Mesothelial cell of epicardium (in vitro differentiated cells): ENCODE measurements at regions not wholly inside any gene's neighbourhood (a gene's known extent, or its start where the extent isn't known, plus 50 kb on each side); places are given as distances from the start of the nearest gene placed in this dataset.

Source experiments
- DNase-seq, 2 experiments: peaks; one replicate each; pipeline ENCODE4 v3.0.0; 2021; ENCODE audit warnings: low spot score in 2 of 2; ENCODE audit not compliant: unreplicated experiment in 2 of 2
- H3K27ac Mint-ChIP-seq: 2 replicates; pipeline ENCODE4 v1.8.0; 2021; ENCODE audit warnings: mixed read lengths
- H3K27me3 Mint-ChIP-seq: 2 replicates; pipeline ENCODE4 v1.8.0; 2021; ENCODE audit warnings: low read depth, mixed read lengths
- H3K36me3 Mint-ChIP-seq: 2 replicates; pipeline ENCODE4 v1.8.0; 2021; ENCODE audit warnings: mixed read lengths
- H3K4me1 Mint-ChIP-seq: 2 replicates; pipeline ENCODE4 v1.8.0; 2021; ENCODE audit warnings: mixed read lengths
- H3K4me3 Mint-ChIP-seq: 2 replicates; pipeline ENCODE4 v1.8.0; 2021; ENCODE audit warnings: mild to moderate bottlenecking, moderate library complexity, mixed read lengths
- H3K9me3 Mint-ChIP-seq: 2 replicates; pipeline ENCODE4 v1.8.0; 2021; ENCODE audit warnings: mixed read lengths
- CTCF ChIP-seq: fragments of 200-600 bp; sonication (generic); IDR thresholded peaks from one replicate; pipeline ENCODE4 v1.5.0; 2021; ENCODE audit warnings: antibody characterized with exemption; ENCODE audit not compliant: unreplicated experiment

DNA sequence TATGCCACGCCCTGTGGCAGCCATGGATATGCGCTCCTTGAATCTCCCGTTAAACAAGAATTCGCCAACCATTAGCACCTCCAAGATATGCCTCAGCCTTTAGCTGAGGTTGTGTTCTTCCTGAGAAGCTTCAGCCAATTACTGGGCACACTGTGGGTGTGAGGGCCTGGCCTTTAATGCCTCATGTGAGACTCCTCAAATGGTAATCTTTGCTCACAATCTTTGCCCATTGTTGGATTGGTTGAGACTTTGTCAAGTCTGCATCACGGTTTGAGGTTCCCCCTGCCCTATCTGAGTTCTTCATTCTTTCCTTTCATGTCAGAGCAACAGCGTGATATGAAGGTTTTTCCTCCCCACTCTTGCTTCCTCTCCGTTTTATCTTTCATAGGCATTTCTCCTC, 108.1 kb upstream of the CCDC54 start:
- Mint-ChIP-seq H3K36me3 (no peaks in the 10 kb centered on the region), H3K4me1 (peaks cover 25% of the 10 kb centered on the region), H3K9me3 (no peaks in the 10 kb centered on the region), H3K27ac (no peak overlapping the region), H3K27me3 (no peaks in the 10 kb centered on the region), H3K4me3 (no peak overlapping the region)
- TF ChIP-seq CTCF = no peak
- DNase-seq = no peak

- Mint-ChIP-seq H3K9me3 (no peaks in the 10 kb centered on the region), H3K4me1 (peaks cover 7% of the 10 kb centered on the region), H3K4me3 (no peak overlapping the region), H3K27me3 (no peaks in the 10 kb centered on the region), H3K36me3 (no peaks in the 10 kb centered on the region), H3K27ac (no peak overlapping the region)
- TF ChIP-seq CTCF = peak; percentile 50
- DNase-seq = no peak
These were observed 105.4 kb upstream of the CCDC54 start for GRCh38 chr3:107271787-107272387.

DNA sequence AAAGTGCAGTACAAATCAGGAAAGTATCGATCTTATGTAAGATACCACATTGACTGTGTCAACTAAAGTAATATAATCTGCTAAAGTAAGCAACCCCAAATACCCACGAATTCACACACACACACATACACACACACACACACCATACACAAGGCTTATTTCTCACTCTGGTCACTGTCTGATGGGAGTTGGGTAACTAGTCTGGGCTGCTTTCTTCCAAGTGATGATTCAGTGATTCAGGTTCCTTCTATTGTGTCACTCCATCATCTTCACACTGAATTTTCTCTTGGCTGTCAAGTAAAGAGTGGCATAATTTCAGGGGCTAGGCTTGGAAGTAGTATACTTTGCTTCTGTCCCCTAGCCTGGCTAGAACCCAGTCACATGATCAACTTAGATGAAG, 104.8 kb upstream of the CCDC54 start:
- DNase-seq = no peak
- Mint-ChIP-seq H3K4me3 (no peak overlapping the region), H3K4me1 (peaks cover 7% of the 10 kb centered on the region), H3K27me3 (no peaks in the 10 kb centered on the region), H3K9me3 (no peaks in the 10 kb centered on the region), H3K27ac (no peak overlapping the region), H3K36me3 (no peaks in the 10 kb centered on the region)
- TF ChIP-seq CTCF = no peak

DNA sequence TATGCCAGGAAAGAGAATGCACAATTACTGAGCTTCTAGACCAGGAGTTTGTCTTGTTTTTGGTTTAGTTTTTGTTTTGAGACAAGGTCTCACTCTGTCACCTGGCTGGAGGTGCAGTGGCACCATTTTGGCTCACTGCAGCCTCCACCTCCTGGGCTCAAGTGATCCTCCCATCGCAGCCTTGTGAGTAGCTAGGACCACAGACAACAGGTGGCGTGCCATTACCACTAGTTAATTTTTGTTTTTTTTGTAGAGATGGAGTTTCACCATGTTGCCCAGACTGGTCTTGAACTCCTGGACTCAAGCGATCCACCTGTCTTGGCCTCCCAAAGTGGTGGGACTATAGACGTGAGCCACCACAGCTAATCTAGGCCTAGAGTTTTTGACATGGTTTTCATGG, 104.4 kb upstream of the CCDC54 start:
- Mint-ChIP-seq H3K27me3 (no peaks in the 10 kb centered on the region), H3K4me1 (peaks cover 7% of the 10 kb centered on the region), H3K4me3 (no peak overlapping the region), H3K36me3 (no peaks in the 10 kb centered on the region), H3K27ac (no peak overlapping the region), H3K9me3 (no peaks in the 10 kb centered on the region)
- DNase-seq = no peak
- TF ChIP-seq CTCF = no peak

DNA sequence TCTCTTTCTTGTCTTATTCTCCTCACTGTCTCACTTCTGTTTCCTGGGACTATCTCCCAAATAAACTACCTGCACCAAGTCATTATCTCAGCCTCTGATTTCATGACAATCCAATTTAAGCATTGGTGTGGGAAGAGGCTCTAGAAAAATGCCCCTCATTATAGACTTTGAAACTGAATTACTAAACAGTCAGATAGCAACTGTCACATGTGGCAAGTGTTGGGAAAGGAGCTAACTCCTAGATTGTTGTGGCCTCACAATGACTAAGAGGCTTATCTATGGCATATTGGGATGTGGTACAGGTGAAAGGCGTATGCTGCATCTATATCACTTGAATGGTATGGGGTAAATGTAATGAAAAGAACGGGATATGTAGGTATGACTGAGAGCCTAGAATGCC, 103.5 kb upstream of the CCDC54 start:
- no peaks in the 10 kb centered on the region for H3K27me3 Mint-ChIP-seq
- no peak for TF ChIP-seq CTCF
- no peak overlapping the region for H3K4me3 Mint-ChIP-seq
- H3K27ac Mint-ChIP-seq = no peak overlapping the region
- no peaks in the 10 kb centered on the region for H3K36me3 Mint-ChIP-seq
- no peak for DNase-seq
- peaks cover 7% of the 10 kb centered on the region for H3K4me1 Mint-ChIP-seq
- no peaks in the 10 kb centered on the region for H3K9me3 Mint-ChIP-seq

DNA sequence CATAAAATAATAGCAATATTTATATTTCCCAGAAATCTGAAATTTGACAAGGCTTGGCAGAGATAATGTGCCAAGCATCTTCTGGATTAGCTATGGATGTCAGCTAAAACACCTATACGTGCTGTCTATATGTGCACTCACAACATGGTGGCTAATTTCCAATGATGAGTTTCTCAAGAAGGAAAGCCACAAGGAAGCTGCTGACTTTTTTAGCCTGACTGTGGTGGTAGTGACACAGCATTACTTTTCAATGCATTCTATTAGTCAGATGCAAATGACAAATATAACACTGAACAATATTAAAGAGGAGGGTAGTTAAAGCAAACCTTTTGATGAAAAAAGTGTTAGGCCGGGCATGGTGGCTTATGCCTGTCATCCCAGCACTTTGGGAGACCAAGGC, 101.7 kb upstream of the CCDC54 start:
- Mint-ChIP-seq H3K27me3 (no peaks in the 10 kb centered on the region), H3K36me3 (no peaks in the 10 kb centered on the region), H3K27ac (no peak overlapping the region), H3K4me3 (no peak overlapping the region), H3K9me3 (peaks cover 6% of the 10 kb centered on the region), H3K4me1 (peaks cover 7% of the 10 kb centered on the region)
- no peak for TF ChIP-seq CTCF
- no peak for DNase-seq
